Liver (tissue), 8 donors: ENCODE measurements at regions not wholly inside any gene's neighbourhood (a gene's known extent, or its start where the extent isn't known, plus 50 kb on each side); places are given as distances from the start of the nearest gene placed in this dataset.

Experiments
- DNase-seq: peaks from one replicate; pipeline ENCODE4 v3.0.0-alpha.2; 2017; ENCODE audit warnings: low spot score
- H3K27ac ChIP-seq, 2 donors: one replicate each; pipeline ENCODE4 v1.7.0; 2013; ENCODE audit warnings: inconsistent platforms in 2 of 2, low read length in 2 of 2, control low read depth in 1 of 2, low read depth in 1 of 2, mild to moderate bottlenecking in 1 of 2
- H3K27me3 ChIP-seq, 4 donors: one replicate each; pipeline versions ENCODE4 v1.6.1 to v1.7.0; 2013; ENCODE audit warnings: low read length in 3 of 4, inconsistent platforms in 1 of 4, mild to moderate bottlenecking in 1 of 4, moderate library complexity in 1 of 4; ENCODE audit not compliant: control insufficient read depth in 4 of 4, insufficient read depth in 4 of 4
- H3K36me3 ChIP-seq, 4 donors: one replicate each; pipeline versions ENCODE4 v1.6.1 to v1.7.0; 2013; ENCODE audit warnings: low read length in 3 of 4, mild to moderate bottlenecking in 3 of 4, low read depth in 1 of 4, moderate library complexity in 1 of 4; ENCODE audit not compliant: control insufficient read depth in 4 of 4, insufficient read depth in 3 of 4
- H3K4me1 ChIP-seq, 4 donors: one replicate each; pipeline versions ENCODE4 v1.6.1 to v1.7.0; 2013; ENCODE audit warnings: low read length in 3 of 4, mild to moderate bottlenecking in 3 of 4, moderate library complexity in 1 of 4; ENCODE audit not compliant: control insufficient read depth in 4 of 4, insufficient read depth in 4 of 4
- H3K4me3 ChIP-seq, 3 donors: one replicate each; pipeline versions ENCODE4 v1.6.1 to v1.7.0; 2013; ENCODE audit warnings: low read length in 3 of 3, control low read depth in 1 of 3, low read depth in 1 of 3, mild to moderate bottlenecking in 1 of 3
- H3K9ac ChIP-seq, 2 donors: one replicate each; pipeline ENCODE4 v1.7.0; 2013; ENCODE audit warnings: low read length in 2 of 2, mild to moderate bottlenecking in 2 of 2, moderate library complexity in 2 of 2, control low read depth in 1 of 2, low read depth in 1 of 2
- H3K9me3 ChIP-seq, 4 donors: one replicate each; pipeline versions ENCODE4 v1.6.1 to v1.7.0; 2013; ENCODE audit warnings: low read length in 3 of 4; ENCODE audit not compliant: control insufficient read depth in 4 of 4
- ATF3 ChIP-seq: IDR thresholded peaks from 2 replicates; pipeline ENCODE4 v1.6.1; 2016; ENCODE audit warnings: antibody characterized with exemption
- CTCF ChIP-seq: fragments of 150-350 bp; IDR thresholded peaks from 2 replicates; pipeline ENCODE4 v1.5.1; 2017; ENCODE audit warnings: improper control_type of control experiment, low read depth, low read length; ENCODE audit not compliant: missing input control
- EGR1 ChIP-seq, 2 donors: IDR thresholded peaks; 2 replicates each; pipeline ENCODE4 v1.6.1; 2016 to 2018; ENCODE audit warnings: antibody characterized with exemption in 2 of 2, low read depth in 2 of 2
- FOXA1 ChIP-seq: IDR thresholded peaks from 2 replicates; pipeline ENCODE4 v1.6.1; 2016; ENCODE audit warnings: antibody characterized with exemption
- FOXA2 ChIP-seq: IDR thresholded peaks from 2 replicates; pipeline ENCODE4 v1.6.1; 2016; ENCODE audit warnings: antibody characterized with exemption
- GABPA ChIP-seq, 2 donors: IDR thresholded peaks in 1 of 2; conservative IDR thresholded peaks in 1 of 2; 2 replicates each; pipeline ENCODE4 v1.6.1; 2016; ENCODE audit warnings: antibody characterized with exemption in 2 of 2, mild to moderate bottlenecking in 1 of 2, moderate library complexity in 1 of 2
- HNF4A ChIP-seq, 2 donors: conservative IDR thresholded peaks; 2 replicates each; pipeline ENCODE4 v1.6.1; 2016; ENCODE audit warnings: antibody characterized with exemption in 2 of 2, mild to moderate bottlenecking in 2 of 2
- HNF4G ChIP-seq: IDR thresholded peaks from 2 replicates; pipeline ENCODE4 v1.6.1; 2016; ENCODE audit warnings: antibody characterized with exemption
- JUND ChIP-seq, 2 donors: IDR thresholded peaks; 2 replicates each; pipeline ENCODE4 v1.6.1; 2016; ENCODE audit warnings: antibody characterized with exemption in 2 of 2
- MAX ChIP-seq: IDR thresholded peaks from 2 replicates; pipeline ENCODE4 v1.6.1; 2016; ENCODE audit warnings: antibody characterized with exemption
- NR2F2 ChIP-seq: IDR thresholded peaks from 2 replicates; pipeline ENCODE4 v1.6.1; 2016; ENCODE audit warnings: antibody characterized with exemption
- RAD21 ChIP-seq, 2 donors: IDR thresholded peaks; 2 replicates each; pipeline ENCODE4 v1.6.1; 2016; ENCODE audit warnings: antibody characterized with exemption in 2 of 2, mild to moderate bottlenecking in 2 of 2
- RXRA ChIP-seq, 2 donors: IDR thresholded peaks; 2 replicates each; pipeline ENCODE4 v1.6.1; 2017 to 2018; ENCODE audit warnings: antibody characterized with exemption in 2 of 2, mild to moderate bottlenecking in 1 of 2
- SP1 ChIP-seq: IDR thresholded peaks from 2 replicates; pipeline ENCODE4 v1.6.1; 2018; ENCODE audit warnings: antibody characterized with exemption, mild to moderate bottlenecking
- TAF1 ChIP-seq: conservative IDR thresholded peaks from 2 replicates; pipeline ENCODE4 v1.6.1; 2016; ENCODE audit warnings: antibody characterized with exemption, mild to moderate bottlenecking
- YY1 ChIP-seq: IDR thresholded peaks from 2 replicates; pipeline ENCODE4 v1.6.1; 2016; ENCODE audit warnings: antibody characterized with exemption, mild to moderate bottlenecking
- ZBTB33 ChIP-seq: IDR thresholded peaks from 2 replicates; pipeline ENCODE4 v1.6.1; 2016; ENCODE audit warnings: antibody characterized with exemption
- WGBS: extraction: QIAGEN DNeasy Blood & Tissue Kit; methylation state at CpG from one replicate; pipeline ENCODE4 v1.1.7; 2013; 5-methylcytosine and 5-hydroxymethylcytosine counted together
- TF ChIP-seq, protein P1 (sequence below): IDR thresholded peaks from 2 replicates; pipeline ENCODE4 v1.6.1; 2016; ENCODE audit warnings: antibody characterized with exemption, mild to moderate bottlenecking
- donor health status: healthy.
- donor health status: healthy.
- donor health status: healthy.
- donor health status: healthy.
- donor health status: healthy.

- TF ChIP-seq GABPA (IDR thresholded peaks at IDR 0.05 in 1 of 2, conservative IDR thresholded peaks at IDR 0.05 in 1 of 2) = no peak
- TF ChIP-seq CTCF = no peak
- TF ChIP-seq SP1 = no peak
- TF ChIP-seq NR2F2 = no peak
- no peak for TF ChIP-seq YY1
- TF ChIP-seq, protein P1, sequence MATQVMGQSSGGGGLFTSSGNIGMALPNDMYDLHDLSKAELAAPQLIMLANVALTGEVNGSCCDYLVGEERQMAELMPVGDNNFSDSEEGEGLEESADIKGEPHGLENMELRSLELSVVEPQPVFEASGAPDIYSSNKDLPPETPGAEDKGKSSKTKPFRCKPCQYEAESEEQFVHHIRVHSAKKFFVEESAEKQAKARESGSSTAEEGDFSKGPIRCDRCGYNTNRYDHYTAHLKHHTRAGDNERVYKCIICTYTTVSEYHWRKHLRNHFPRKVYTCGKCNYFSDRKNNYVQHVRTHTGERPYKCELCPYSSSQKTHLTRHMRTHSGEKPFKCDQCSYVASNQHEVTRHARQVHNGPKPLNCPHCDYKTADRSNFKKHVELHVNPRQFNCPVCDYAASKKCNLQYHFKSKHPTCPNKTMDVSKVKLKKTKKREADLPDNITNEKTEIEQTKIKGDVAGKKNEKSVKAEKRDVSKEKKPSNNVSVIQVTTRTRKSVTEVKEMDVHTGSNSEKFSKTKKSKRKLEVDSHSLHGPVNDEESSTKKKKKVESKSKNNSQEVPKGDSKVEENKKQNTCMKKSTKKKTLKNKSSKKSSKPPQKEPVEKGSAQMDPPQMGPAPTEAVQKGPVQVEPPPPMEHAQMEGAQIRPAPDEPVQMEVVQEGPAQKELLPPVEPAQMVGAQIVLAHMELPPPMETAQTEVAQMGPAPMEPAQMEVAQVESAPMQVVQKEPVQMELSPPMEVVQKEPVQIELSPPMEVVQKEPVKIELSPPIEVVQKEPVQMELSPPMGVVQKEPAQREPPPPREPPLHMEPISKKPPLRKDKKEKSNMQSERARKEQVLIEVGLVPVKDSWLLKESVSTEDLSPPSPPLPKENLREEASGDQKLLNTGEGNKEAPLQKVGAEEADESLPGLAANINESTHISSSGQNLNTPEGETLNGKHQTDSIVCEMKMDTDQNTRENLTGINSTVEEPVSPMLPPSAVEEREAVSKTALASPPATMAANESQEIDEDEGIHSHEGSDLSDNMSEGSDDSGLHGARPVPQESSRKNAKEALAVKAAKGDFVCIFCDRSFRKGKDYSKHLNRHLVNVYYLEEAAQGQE = no peak
- no peak for TF ChIP-seq RXRA (IDR thresholded peaks at IDR 0.05)
- TF ChIP-seq EGR1 (IDR thresholded peaks at IDR 0.05; ENCODE audit: low read depth in 2 of 2) = no peak
- TF ChIP-seq MAX = no peak
- TF ChIP-seq FOXA1 = no peak
- no peak for TF ChIP-seq RAD21 (IDR thresholded peaks at IDR 0.05)
- TF ChIP-seq HNF4G = no peak
- no peak for TF ChIP-seq JUND (IDR thresholded peaks at IDR 0.05)
- TF ChIP-seq TAF1 = no peak
- no peak for TF ChIP-seq ATF3
- TF ChIP-seq HNF4A (conservative IDR thresholded peaks at IDR 0.05) = no peak
- no peak for TF ChIP-seq FOXA2
- no peak for TF ChIP-seq ZBTB33
- no peaks in the 10 kb centered on the region for H3K27me3 ChIP-seq
- peaks cover 0 to 8% (median 0%) of the 10 kb centered on the region in 4 donors for H3K9me3 ChIP-seq
- no peaks in the 10 kb centered on the region for H3K4me1 ChIP-seq
- no peak overlapping the region for H3K4me3 ChIP-seq
- no peak for DNase-seq
- H3K9ac ChIP-seq = no peak overlapping the region
- 64% methylated on average over 3 of the region's 3 CpGs for WGBS
- no peak overlapping the region for H3K27ac ChIP-seq
- H3K36me3 ChIP-seq = no peaks in the 10 kb centered on the region
Measured at GRCh38 chr21:17402937-17403336, 109.9 kb upstream of the CXADR start.

GRCh38 chr21:17406202-17406601 is 106.6 kb upstream of the CXADR start:
- 86% methylated on average over 4 of the region's 4 CpGs for WGBS
- no peak for DNase-seq
- Histone ChIP-seq H3K9me3 (peaks cover 0 to 8% (median 0%) of the 10 kb centered on the region in 4 donors), H3K27me3 (no peaks in the 10 kb centered on the region), H3K4me3 (no peak overlapping the region), H3K27ac (no peak overlapping the region), H3K9ac (no peak overlapping the region), H3K36me3 (no peaks in the 10 kb centered on the region), H3K4me1 (no peaks in the 10 kb centered on the region)
- no peak for TF ChIP-seq RXRA (IDR thresholded peaks at IDR 0.05)
- TF ChIP-seq SP1 = no peak
- TF ChIP-seq CTCF = no peak
- TF ChIP-seq, protein P1 = no peak
- TF ChIP-seq JUND (IDR thresholded peaks at IDR 0.05) = no peak
